Ishikawa (cell line): ENCODE measurements at regions not wholly inside any gene's neighbourhood (a gene's known extent, or its start where the extent isn't known, plus 50 kb on each side); places are given as distances from the start of the nearest gene placed in this dataset.

ENCODE experiments used
- CEBPB ChIP-seq: IDR thresholded peaks from 2 replicates; pipeline ENCODE4 v1.6.1; 2012
- CREB1 ChIP-seq: IDR thresholded peaks from 2 replicates; pipeline ENCODE4 v1.6.1; 2012; ENCODE audit warnings: low read depth
- EGR1 ChIP-seq: IDR thresholded peaks from 2 replicates; pipeline ENCODE4 v1.6.1; 2012
- EP300 ChIP-seq: IDR thresholded peaks from 2 replicates; pipeline ENCODE4 v1.6.1; 2012; ENCODE audit warnings: borderline replicate concordance
- FOXM1 ChIP-seq: IDR thresholded peaks from 2 replicates; pipeline ENCODE4 v1.6.1; 2012; ENCODE audit warnings: low read depth, borderline replicate concordance
- NFIC ChIP-seq: IDR thresholded peaks from 2 replicates; pipeline ENCODE4 v1.6.1; 2012
- RAD21 ChIP-seq: IDR thresholded peaks from 2 replicates; pipeline ENCODE4 v1.6.1; 2012; ENCODE audit warnings: low read depth
- TAF1 ChIP-seq: IDR thresholded peaks from 2 replicates; pipeline ENCODE4 v1.6.1; 2012; ENCODE audit warnings: low read depth, mild to moderate bottlenecking
- TCF12 ChIP-seq: IDR thresholded peaks from 2 replicates; pipeline ENCODE4 v1.6.1; 2012; ENCODE audit warnings: low read depth
- TEAD4 ChIP-seq: IDR thresholded peaks from 2 replicates; pipeline ENCODE4 v1.6.1; 2012
- YY1 ChIP-seq: IDR thresholded peaks from 2 replicates; pipeline ENCODE4 v1.6.1; 2012; ENCODE audit warnings: low read depth
- ZBTB7A ChIP-seq: IDR thresholded peaks from 2 replicates; pipeline ENCODE4 v1.6.1; 2012; ENCODE audit warnings: low read depth
- TF ChIP-seq, protein P1 (sequence below): IDR thresholded peaks from 2 replicates; pipeline ENCODE4 v1.6.1; 2012; ENCODE audit warnings: low read depth, mild to moderate bottlenecking
- TF ChIP-seq, protein P2 (sequence below): IDR thresholded peaks from 2 replicates; pipeline ENCODE4 v1.6.1; 2012
- TF ChIP-seq, protein P3 (sequence below): IDR thresholded peaks from 2 replicates; pipeline ENCODE4 v1.6.1; 2012

DNA sequence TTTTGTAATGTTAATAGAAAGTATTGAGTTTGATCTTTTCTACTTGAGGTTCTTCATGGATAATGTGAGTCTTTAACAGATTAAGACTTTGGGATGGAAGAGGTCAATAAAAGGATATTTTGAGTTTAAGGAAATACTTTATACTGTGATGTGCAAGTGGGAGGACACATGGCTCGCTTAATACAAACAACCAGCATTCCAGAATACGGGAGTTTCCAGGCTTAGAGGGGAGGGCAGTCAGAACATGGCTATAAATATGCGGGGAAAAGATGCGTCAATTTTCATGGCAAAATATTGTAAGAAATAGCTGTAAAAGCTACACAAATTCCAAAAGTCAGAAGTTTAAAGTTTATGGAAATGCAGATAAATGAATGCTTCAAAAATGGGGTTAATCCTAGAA, 192.3 kb downstream of the AASDH start:
- TF ChIP-seq EGR1: no peak
- no peak for TF ChIP-seq TCF12
- TF ChIP-seq RAD21: no peak
- TF ChIP-seq, protein P1, sequence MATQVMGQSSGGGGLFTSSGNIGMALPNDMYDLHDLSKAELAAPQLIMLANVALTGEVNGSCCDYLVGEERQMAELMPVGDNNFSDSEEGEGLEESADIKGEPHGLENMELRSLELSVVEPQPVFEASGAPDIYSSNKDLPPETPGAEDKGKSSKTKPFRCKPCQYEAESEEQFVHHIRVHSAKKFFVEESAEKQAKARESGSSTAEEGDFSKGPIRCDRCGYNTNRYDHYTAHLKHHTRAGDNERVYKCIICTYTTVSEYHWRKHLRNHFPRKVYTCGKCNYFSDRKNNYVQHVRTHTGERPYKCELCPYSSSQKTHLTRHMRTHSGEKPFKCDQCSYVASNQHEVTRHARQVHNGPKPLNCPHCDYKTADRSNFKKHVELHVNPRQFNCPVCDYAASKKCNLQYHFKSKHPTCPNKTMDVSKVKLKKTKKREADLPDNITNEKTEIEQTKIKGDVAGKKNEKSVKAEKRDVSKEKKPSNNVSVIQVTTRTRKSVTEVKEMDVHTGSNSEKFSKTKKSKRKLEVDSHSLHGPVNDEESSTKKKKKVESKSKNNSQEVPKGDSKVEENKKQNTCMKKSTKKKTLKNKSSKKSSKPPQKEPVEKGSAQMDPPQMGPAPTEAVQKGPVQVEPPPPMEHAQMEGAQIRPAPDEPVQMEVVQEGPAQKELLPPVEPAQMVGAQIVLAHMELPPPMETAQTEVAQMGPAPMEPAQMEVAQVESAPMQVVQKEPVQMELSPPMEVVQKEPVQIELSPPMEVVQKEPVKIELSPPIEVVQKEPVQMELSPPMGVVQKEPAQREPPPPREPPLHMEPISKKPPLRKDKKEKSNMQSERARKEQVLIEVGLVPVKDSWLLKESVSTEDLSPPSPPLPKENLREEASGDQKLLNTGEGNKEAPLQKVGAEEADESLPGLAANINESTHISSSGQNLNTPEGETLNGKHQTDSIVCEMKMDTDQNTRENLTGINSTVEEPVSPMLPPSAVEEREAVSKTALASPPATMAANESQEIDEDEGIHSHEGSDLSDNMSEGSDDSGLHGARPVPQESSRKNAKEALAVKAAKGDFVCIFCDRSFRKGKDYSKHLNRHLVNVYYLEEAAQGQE: no peak
- no peak for TF ChIP-seq CEBPB
- TF ChIP-seq TEAD4: no peak

GRCh38 chr4:56191534-56191933, 195.8 kb downstream of the AASDH start:
- TF ChIP-seq CREB1 (no peak), EGR1 (no peak), ZBTB7A (no peak), TCF12 (no peak), YY1 (no peak), EP300 (no peak), NFIC (no peak), TEAD4 (no peak), RAD21 (no peak)
- TF ChIP-seq, protein P2, sequence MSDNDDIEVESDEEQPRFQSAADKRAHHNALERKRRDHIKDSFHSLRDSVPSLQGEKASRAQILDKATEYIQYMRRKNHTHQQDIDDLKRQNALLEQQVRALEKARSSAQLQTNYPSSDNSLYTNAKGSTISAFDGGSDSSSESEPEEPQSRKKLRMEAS: no peak
- TF ChIP-seq, protein P3, sequence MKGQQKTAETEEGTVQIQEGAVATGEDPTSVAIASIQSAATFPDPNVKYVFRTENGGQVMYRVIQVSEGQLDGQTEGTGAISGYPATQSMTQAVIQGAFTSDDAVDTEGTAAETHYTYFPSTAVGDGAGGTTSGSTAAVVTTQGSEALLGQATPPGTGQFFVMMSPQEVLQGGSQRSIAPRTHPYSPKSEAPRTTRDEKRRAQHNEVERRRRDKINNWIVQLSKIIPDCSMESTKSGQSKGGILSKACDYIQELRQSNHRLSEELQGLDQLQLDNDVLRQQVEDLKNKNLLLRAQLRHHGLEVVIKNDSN: no peak

- no peak for TF ChIP-seq EGR1
These were observed 199.6 kb downstream of the AASDH start for GRCh38 chr4:56187688-56188087.

- TF ChIP-seq EGR1 (no peak), CEBPB (no peak), TEAD4 (no peak), CREB1 (no peak), NFIC (no peak), TAF1 (no peak), TCF12 (no peak), YY1 (no peak), ZBTB7A (no peak), EP300 (no peak), FOXM1 (no peak), RAD21 (no peak)
- TF ChIP-seq, protein P1: no peak
- TF ChIP-seq, protein P3: no peak
- TF ChIP-seq, protein P2: no peak
These were observed 200.3 kb downstream of the AASDH start for GRCh38 chr4:56186808-56187523.

GRCh38 chr4:56185901-56186300, 201.4 kb downstream of the AASDH start:
- TF ChIP-seq ZBTB7A (no peak), NFIC (no peak), TAF1 (no peak), TCF12 (no peak), FOXM1 (no peak), TEAD4 (no peak), EP300 (no peak), RAD21 (no peak), CREB1 (no peak)
- TF ChIP-seq, protein P1: no peak
